ENCODE measurements at regions not wholly inside any gene's neighbourhood (a gene's known extent, or its start where the extent isn't known, plus 50 kb on each side); places are given as distances from the start of the nearest gene placed in this dataset.

DNA sequence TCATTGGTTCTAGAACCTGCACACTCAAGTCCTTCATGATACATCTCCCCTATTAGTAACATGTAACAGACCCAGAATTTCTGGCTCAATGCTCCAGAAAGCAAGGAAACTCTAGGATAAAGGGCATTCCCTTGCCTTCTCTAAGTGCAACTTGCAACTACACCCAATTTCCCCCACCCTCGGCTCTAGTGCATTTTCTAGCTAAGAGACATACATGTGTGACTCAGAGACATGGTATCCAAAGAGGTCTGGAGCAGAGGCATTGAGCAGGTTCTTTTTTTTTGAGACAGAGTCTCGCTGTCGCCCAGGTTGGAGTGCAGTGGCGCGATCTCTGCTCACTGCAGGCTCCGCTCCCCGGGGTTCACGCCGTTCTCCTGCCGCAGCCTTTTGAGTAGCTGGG, 132.9 kb downstream of the ZC3H11B start:
- no peak for TF ChIP-seq POLR2A (IDR thresholded peaks at IDR 0.05)
- TF ChIP-seq, protein P1, sequence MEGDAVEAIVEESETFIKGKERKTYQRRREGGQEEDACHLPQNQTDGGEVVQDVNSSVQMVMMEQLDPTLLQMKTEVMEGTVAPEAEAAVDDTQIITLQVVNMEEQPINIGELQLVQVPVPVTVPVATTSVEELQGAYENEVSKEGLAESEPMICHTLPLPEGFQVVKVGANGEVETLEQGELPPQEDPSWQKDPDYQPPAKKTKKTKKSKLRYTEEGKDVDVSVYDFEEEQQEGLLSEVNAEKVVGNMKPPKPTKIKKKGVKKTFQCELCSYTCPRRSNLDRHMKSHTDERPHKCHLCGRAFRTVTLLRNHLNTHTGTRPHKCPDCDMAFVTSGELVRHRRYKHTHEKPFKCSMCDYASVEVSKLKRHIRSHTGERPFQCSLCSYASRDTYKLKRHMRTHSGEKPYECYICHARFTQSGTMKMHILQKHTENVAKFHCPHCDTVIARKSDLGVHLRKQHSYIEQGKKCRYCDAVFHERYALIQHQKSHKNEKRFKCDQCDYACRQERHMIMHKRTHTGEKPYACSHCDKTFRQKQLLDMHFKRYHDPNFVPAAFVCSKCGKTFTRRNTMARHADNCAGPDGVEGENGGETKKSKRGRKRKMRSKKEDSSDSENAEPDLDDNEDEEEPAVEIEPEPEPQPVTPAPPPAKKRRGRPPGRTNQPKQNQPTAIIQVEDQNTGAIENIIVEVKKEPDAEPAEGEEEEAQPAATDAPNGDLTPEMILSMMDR (IDR thresholded peaks at IDR 0.05), result no peak
